Large intestine (tissue), 3 donors: ENCODE measurements at regions not wholly inside any gene's neighbourhood (a gene's known extent, or its start where the extent isn't known, plus 50 kb on each side); places are given as distances from the start of the nearest gene placed in this dataset.
"Not testable (repeated sequence)": the region's sequence is repeated elsewhere in the genome, so short reads cannot be mapped to it uniquely, and the experiment has no call there.

ENCODE experiments used
- DNase-seq, 2 donors: peaks; one replicate each; pipeline versions ENCODE4 v3.0.0 to v3.0.0-alpha.2; 2013
- H3K27ac ChIP-seq: one replicate; pipeline ENCODE4 v1.5.1; 2013; ENCODE audit warnings: low read length
- H3K27me3 ChIP-seq: 2 replicates; pipeline ENCODE4 v1.6.1; 2013; ENCODE audit warnings: low read length; ENCODE audit not compliant: control insufficient read depth, insufficient read depth
- H3K36me3 ChIP-seq: 2 replicates; pipeline ENCODE4 v1.6.1; 2013; ENCODE audit warnings: low read length; ENCODE audit not compliant: control insufficient read depth, insufficient read depth
- H3K4me1 ChIP-seq: one replicate; pipeline ENCODE4 v1.6.1; 2013; ENCODE audit warnings: low read length; ENCODE audit not compliant: control insufficient read depth, insufficient read depth
- H3K4me3 ChIP-seq: one replicate; pipeline ENCODE4 v1.5.1; 2013; ENCODE audit warnings: low read length
- H3K9me3 ChIP-seq: one replicate; pipeline ENCODE4 v1.6.1; 2013; ENCODE audit warnings: mild to moderate bottlenecking, low read depth, low read length, moderate library complexity; ENCODE audit not compliant: control insufficient read depth
- WGBS: methylation state at CpG from one replicate; pipeline ENCODE4 v1.1.5; 2013; ENCODE audit warnings: low lambda C conversion rate; ENCODE audit not compliant: insufficient coverage; 5-methylcytosine and 5-hydroxymethylcytosine counted together

- peak overlapping the region; percentile 96 for H3K27ac ChIP-seq
These were observed 182.1 kb downstream of the HS3ST3A1 start for GRCh38 chr17:13419676-13420075.

GRCh38 chr17:13418891-13419290, 182.8 kb downstream of the HS3ST3A1 start:
- DNase-seq, result no peak
- Histone ChIP-seq H3K27ac (no peak overlapping the region), H3K36me3 (no peaks in the 10 kb centered on the region), H3K27me3 (no peaks in the 10 kb centered on the region), H3K9me3 (no peaks in the 10 kb centered on the region), H3K4me3 (no peak overlapping the region), H3K4me1 (peaks cover 34% of the 10 kb centered on the region)
- WGBS, result 80% methylated on average over 1 of the region's 2 CpGs

More at GRCh38 chr17:13419676-13420075, 182.1 kb downstream of the HS3ST3A1 start:
- Histone ChIP-seq H3K27me3 (no peaks in the 10 kb centered on the region), H3K36me3 (no peaks in the 10 kb centered on the region), H3K4me1 (peaks cover 34% of the 10 kb centered on the region), H3K4me3 (no peak overlapping the region), H3K9me3 (no peaks in the 10 kb centered on the region)
- DNase-seq, result no peak
- no CpG with 5 or more reads among the region's 6 CpGs for WGBS

DNA sequence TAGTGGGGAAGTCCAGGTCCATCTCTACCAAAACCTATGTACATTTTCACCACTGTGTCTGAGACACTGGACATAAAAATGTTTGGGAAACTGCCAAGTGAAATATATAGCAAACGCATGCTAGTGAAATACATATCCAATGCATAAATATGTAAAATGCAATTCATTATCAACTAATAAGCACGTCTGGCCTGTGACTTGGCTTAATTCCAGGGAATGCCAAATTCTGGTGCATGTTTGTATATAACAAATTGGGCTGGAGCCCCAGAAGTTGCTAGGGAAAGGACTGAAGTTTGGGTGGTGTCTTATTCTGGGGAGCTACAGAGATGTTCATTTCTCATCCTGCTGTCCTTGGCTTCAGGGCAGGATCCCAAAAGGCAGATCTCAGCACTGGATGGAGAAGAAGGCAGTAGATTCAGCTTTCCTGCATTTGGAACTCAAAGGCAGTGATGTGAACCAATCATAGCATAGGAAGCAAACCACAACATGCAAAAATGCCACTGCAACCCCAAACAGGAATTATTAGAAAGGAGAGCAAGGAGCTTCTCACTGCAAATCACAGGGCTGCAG, 184.3 kb downstream of the HS3ST3A1 start:
- Histone ChIP-seq H3K27ac (no peak overlapping the region), H3K9me3 (no peaks in the 10 kb centered on the region), H3K36me3 (no peaks in the 10 kb centered on the region), H3K4me3 (no peak overlapping the region), H3K4me1 (peaks cover 33% of the 10 kb centered on the region), H3K27me3 (no peaks in the 10 kb centered on the region)
- DNase-seq, result no peak
- 67% methylated on average over 1 of the region's 2 CpGs for WGBS

GRCh38 chr17:13416748-13417363, 184.9 kb downstream of the HS3ST3A1 start:
- no peak overlapping the region for H3K27ac ChIP-seq
- no peak for DNase-seq
- no peaks in the 10 kb centered on the region for H3K27me3 ChIP-seq
- H3K4me1 ChIP-seq, result peaks cover 27% of the 10 kb centered on the region
- no CpG with 5 or more reads among the region's 3 CpGs for WGBS
- H3K9me3 ChIP-seq, result no peaks in the 10 kb centered on the region
- H3K36me3 ChIP-seq, result no peaks in the 10 kb centered on the region
- H3K4me3 ChIP-seq, result no peak overlapping the region

DNA sequence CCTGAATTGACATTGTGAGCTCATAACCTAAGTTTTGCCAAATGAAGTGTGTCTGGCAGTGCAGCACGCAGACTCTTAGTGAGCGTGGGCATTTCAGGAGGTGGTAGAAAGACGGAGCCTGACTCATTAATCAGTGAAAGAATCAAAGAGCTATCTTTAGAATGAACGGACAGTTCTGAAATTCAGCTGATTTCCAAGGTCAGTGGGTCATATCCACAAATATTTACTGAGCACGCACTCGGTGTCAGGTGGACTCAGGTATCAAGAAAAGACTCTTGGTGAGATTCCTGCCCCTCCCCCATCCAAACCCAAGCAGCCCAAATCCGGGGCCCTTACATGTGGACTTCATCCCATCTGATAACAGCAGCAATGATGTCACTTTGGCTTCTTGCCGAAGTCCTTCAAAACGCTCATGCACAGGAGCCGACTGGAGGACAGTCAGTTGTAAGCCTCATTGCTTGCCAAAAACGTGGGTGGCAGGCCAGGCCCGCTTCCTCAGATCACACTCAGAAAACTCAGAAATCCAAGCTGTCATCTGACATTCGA, 185.8 kb downstream of the HS3ST3A1 start:
- Histone ChIP-seq H3K4me1 (peaks cover 25% of the 10 kb centered on the region), H3K27me3 (no peaks in the 10 kb centered on the region), H3K36me3 (no peaks in the 10 kb centered on the region), H3K4me3 (no peak overlapping the region), H3K9me3 (no peaks in the 10 kb centered on the region), H3K27ac (no peak overlapping the region)
- WGBS, result no CpG with 5 or more reads among the region's 13 CpGs
- peak; percentile 77 to 80 for DNase-seq

DNA sequence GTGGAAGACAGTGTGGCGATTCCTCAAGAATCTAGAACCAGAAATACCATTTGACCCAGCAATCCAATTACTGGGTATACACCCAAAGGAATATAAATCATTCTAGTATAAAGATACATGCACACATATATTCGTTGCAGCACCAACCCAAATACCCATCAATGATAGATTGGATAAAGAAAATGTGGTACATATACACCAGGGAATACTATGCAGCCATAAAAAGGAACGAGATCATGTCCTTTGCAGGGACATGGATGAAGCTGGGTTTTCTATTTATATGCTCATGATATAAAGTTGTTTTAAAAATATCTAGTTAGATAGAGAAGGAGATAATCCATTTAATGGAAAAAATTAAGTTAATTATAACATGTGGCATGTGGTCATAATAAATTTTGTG, 186.5 kb downstream of the HS3ST3A1 start:
- not testable (repeated sequence) for DNase-seq, H3K27me3 ChIP-seq, H3K27ac ChIP-seq, H3K9me3 ChIP-seq, H3K4me3 ChIP-seq, H3K36me3 ChIP-seq
- WGBS, result 100% methylated on average over 1 of the region's 3 CpGs
- peaks cover 24% of the 10 kb centered on the region for H3K4me1 ChIP-seq

GRCh38 chr17:13413001-13413400, 188.7 kb downstream of the HS3ST3A1 start:
- Histone ChIP-seq H3K27ac (no peak overlapping the region), H3K4me1 (peaks cover 21% of the 10 kb centered on the region), H3K4me3 (no peak overlapping the region), H3K9me3 (no peaks in the 10 kb centered on the region), H3K27me3 (no peaks in the 10 kb centered on the region), H3K36me3 (no peaks in the 10 kb centered on the region)
- no CpG with 5 or more reads among the region's 7 CpGs for WGBS
- DNase-seq, result no peak

GRCh38 chr17:13410874-13411273, 190.9 kb downstream of the HS3ST3A1 start:
- 57% methylated on average over 1 of the region's 2 CpGs for WGBS
- H3K36me3 ChIP-seq, result no peaks in the 10 kb centered on the region

GRCh38 chr17:13410214-13410613, 191.5 kb downstream of the HS3ST3A1 start:
- DNase-seq, result no peak
- Histone ChIP-seq H3K9me3 (no peaks in the 10 kb centered on the region), H3K4me3 (no peak overlapping the region), H3K36me3 (no peaks in the 10 kb centered on the region), H3K4me1 (peaks cover 14% of the 10 kb centered on the region), H3K27ac (no peak overlapping the region), H3K27me3 (no peaks in the 10 kb centered on the region)
- WGBS, result 95% methylated on average over 3 of the region's 3 CpGs

More at GRCh38 chr17:13410874-13411273, 190.9 kb downstream of the HS3ST3A1 start:
- peaks cover 16% of the 10 kb centered on the region for H3K4me1 ChIP-seq
- H3K27me3 ChIP-seq, result no peaks in the 10 kb centered on the region
- H3K27ac ChIP-seq, result peak overlapping the region; percentile 65
- DNase-seq, result peak; percentile 25 to 42
- no peaks in the 10 kb centered on the region for H3K9me3 ChIP-seq
- no peak overlapping the region for H3K4me3 ChIP-seq

- DNase-seq, result no peak
- Histone ChIP-seq H3K4me3 (no peak overlapping the region), H3K27ac (no peak overlapping the region), H3K36me3 (no peaks in the 10 kb centered on the region), H3K27me3 (no peaks in the 10 kb centered on the region), H3K4me1 (peaks cover 17% of the 10 kb centered on the region), H3K9me3 (no peaks in the 10 kb centered on the region)
- no CpG with 5 or more reads among the region's 1 CpG for WGBS
These were observed 192.3 kb downstream of the HS3ST3A1 start for GRCh38 chr17:13409455-13409854.

GRCh38 chr17:13407381-13407780, 194.3 kb downstream of the HS3ST3A1 start:
- H3K9me3 ChIP-seq, result no peaks in the 10 kb centered on the region
- DNase-seq, result no peak
- H3K27me3 ChIP-seq, result no peaks in the 10 kb centered on the region
- H3K4me1 ChIP-seq, result peaks cover 21% of the 10 kb centered on the region
- H3K4me3 ChIP-seq, result no peak overlapping the region
- no peak overlapping the region for H3K27ac ChIP-seq
- WGBS, result no CpG with 5 or more reads among the region's 6 CpGs
- H3K36me3 ChIP-seq, result no peaks in the 10 kb centered on the region
